ENCODE measurements at regions not wholly inside any gene's neighbourhood (a gene's known extent, or its start where the extent isn't known, plus 50 kb on each side); places are given as distances from the start of the nearest gene placed in this dataset.
"Not testable (repeated sequence)": the region's sequence is repeated elsewhere in the genome, so short reads cannot be mapped to it uniquely, and the experiment has no call there.

GRCh38 chr1:47537268-47537667, 99.4 kb downstream of the FOXD2 start:
- Mint-ChIP-seq H3K9me3 (peaks cover 0 to 9% (median 0%) of the 10 kb centered on the region in 7 donors), H3K4me3 (no peak overlapping the region), H3K27me3 (peaks cover 49% of the 10 kb centered on the region), H3K36me3 (no peaks in the 10 kb centered on the region), H3K27ac (no peak overlapping the region), H3K4me1 (peaks cover 0 to 16% (median under 1%) of the 10 kb centered on the region in 4 donors)
- no peaks in the 10 kb centered on the region for H3K36me3 ChIP-seq (ENCODE audit: control insufficient read depth, insufficient read depth, low read length)
- H3K27ac ChIP-seq (ENCODE audit: insufficient read depth, low read length, poor library complexity, severe bottlenecking): no peak overlapping the region
- H3K4me3 ChIP-seq (ENCODE audit: low read depth, low read length): no peak overlapping the region
- ATAC-seq (ENCODE audit: low read depth in 2 of 2) (no peak), DNase-seq (no peak)
- H3K9me3 ChIP-seq (ENCODE audit: control insufficient read depth in 2 of 2, low read length in 2 of 2): no peaks in the 10 kb centered on the region
- H3K27me3 ChIP-seq (ENCODE audit: control insufficient read depth, insufficient read depth, low read length): peaks cover 17% of the 10 kb centered on the region
- peaks cover 4% of the 10 kb centered on the region for H3K4me1 ChIP-seq (ENCODE audit: control insufficient read depth, insufficient read depth, low read length, poor library complexity, severe bottlenecking)

- Mint-ChIP-seq H3K4me1 (peaks cover 0 to 15% (median under 1%) of the 10 kb centered on the region in 4 donors), H3K27me3 (peaks cover 42% of the 10 kb centered on the region), H3K4me3 (no peak overlapping the region), H3K36me3 (no peaks in the 10 kb centered on the region), H3K9me3 (peaks cover 0 to 9% (median 0%) of the 10 kb centered on the region in 7 donors), H3K27ac (no peak overlapping the region)
- Histone ChIP-seq H3K36me3 (ENCODE audit: control insufficient read depth, insufficient read depth, low read length) (no peaks in the 10 kb centered on the region), H3K27me3 (ENCODE audit: control insufficient read depth, insufficient read depth, low read length) (peaks cover 11% of the 10 kb centered on the region), H3K4me1 (ENCODE audit: control insufficient read depth, insufficient read depth, low read length, poor library complexity, severe bottlenecking) (peaks cover 4% of the 10 kb centered on the region), H3K9me3 (ENCODE audit: control insufficient read depth in 2 of 2, low read length in 2 of 2) (no peaks in the 10 kb centered on the region), H3K27ac (ENCODE audit: insufficient read depth, low read length, poor library complexity, severe bottlenecking) (no peak overlapping the region), H3K4me3 (ENCODE audit: low read depth, low read length) (no peak overlapping the region)
- ATAC-seq (ENCODE audit: low read depth in 2 of 2) (no peak), DNase-seq (no peak)
Measured at GRCh38 chr1:47537966-47538365, 100.1 kb downstream of the FOXD2 start.

- not testable (repeated sequence) for ATAC-seq (ENCODE audit: low read depth in 2 of 2); H3K27ac Mint-ChIP-seq; H3K36me3 Mint-ChIP-seq; DNase-seq; H3K4me1 ChIP-seq (ENCODE audit: control insufficient read depth, insufficient read depth, low read length, poor library complexity, severe bottlenecking); H3K27ac ChIP-seq (ENCODE audit: insufficient read depth, low read length, poor library complexity, severe bottlenecking); H3K9me3 Mint-ChIP-seq; H3K4me3 Mint-ChIP-seq; H3K36me3 ChIP-seq (ENCODE audit: control insufficient read depth, insufficient read depth, low read length); H3K9me3 ChIP-seq (ENCODE audit: control insufficient read depth in 2 of 2, low read length in 2 of 2); H3K4me3 ChIP-seq (ENCODE audit: low read depth, low read length)
- peaks cover 0 to 11% (median 0%) of the 10 kb centered on the region in 4 donors for H3K4me1 Mint-ChIP-seq
- H3K27me3 Mint-ChIP-seq: peaks cover 38% of the 10 kb centered on the region
- H3K27me3 ChIP-seq (ENCODE audit: control insufficient read depth, insufficient read depth, low read length): peaks cover 11% of the 10 kb centered on the region
Measured at GRCh38 chr1:47538530-47538929, 100.7 kb downstream of the FOXD2 start.

- not testable (repeated sequence) for H3K9me3 Mint-ChIP-seq; H3K4me3 ChIP-seq (ENCODE audit: low read depth, low read length)
Measured at GRCh38 chr1:47541705-47542104, 103.9 kb downstream of the FOXD2 start.

GRCh38 chr1:47543089-47543488, 105.2 kb downstream of the FOXD2 start:
- ATAC-seq (ENCODE audit: low read depth in 2 of 2): not testable (repeated sequence)

More at GRCh38 chr1:47541705-47542104, 103.9 kb downstream of the FOXD2 start:
- H3K27ac ChIP-seq (ENCODE audit: insufficient read depth, low read length, poor library complexity, severe bottlenecking); DNase-seq; H3K4me1 Mint-ChIP-seq; H3K27ac Mint-ChIP-seq; H3K27me3 ChIP-seq (ENCODE audit: control insufficient read depth, insufficient read depth, low read length); H3K9me3 ChIP-seq (ENCODE audit: control insufficient read depth in 2 of 2, low read length in 2 of 2); H3K4me1 ChIP-seq (ENCODE audit: control insufficient read depth, insufficient read depth, low read length, poor library complexity, severe bottlenecking); ATAC-seq (ENCODE audit: low read depth in 2 of 2); H3K36me3 Mint-ChIP-seq; H3K4me3 Mint-ChIP-seq; H3K36me3 ChIP-seq (ENCODE audit: control insufficient read depth, insufficient read depth, low read length): not testable (repeated sequence)
- H3K27me3 Mint-ChIP-seq: peaks cover 15% of the 10 kb centered on the region

GRCh38 chr1:47545912-47546483, 108.2 kb downstream of the FOXD2 start:
- H3K4me1 Mint-ChIP-seq: no peaks in the 10 kb centered on the region
- H3K4me3 Mint-ChIP-seq: no peak overlapping the region
- no peak overlapping the region for H3K27ac Mint-ChIP-seq
- peaks cover 0 to 6% (median 2%) of the 10 kb centered on the region in 7 donors for H3K9me3 Mint-ChIP-seq
- ATAC-seq (ENCODE audit: low read depth in 2 of 2) (no peak), DNase-seq (no peak)
- Histone ChIP-seq H3K4me3 (ENCODE audit: low read depth, low read length) (no peak overlapping the region), H3K36me3 (ENCODE audit: control insufficient read depth, insufficient read depth, low read length) (no peaks in the 10 kb centered on the region), H3K4me1 (ENCODE audit: control insufficient read depth, insufficient read depth, low read length, poor library complexity, severe bottlenecking) (no peaks in the 10 kb centered on the region), H3K9me3 (ENCODE audit: control insufficient read depth in 2 of 2, low read length in 2 of 2) (no peaks in the 10 kb centered on the region), H3K27me3 (ENCODE audit: control insufficient read depth, insufficient read depth, low read length) (peaks cover 5% of the 10 kb centered on the region), H3K27ac (ENCODE audit: insufficient read depth, low read length, poor library complexity, severe bottlenecking) (no peak overlapping the region)
- no peaks in the 10 kb centered on the region for H3K36me3 Mint-ChIP-seq
- peaks cover 3% of the 10 kb centered on the region for H3K27me3 Mint-ChIP-seq

More at GRCh38 chr1:47543089-47543488, 105.2 kb downstream of the FOXD2 start:
- H3K36me3 Mint-ChIP-seq; H3K9me3 ChIP-seq (ENCODE audit: control insufficient read depth in 2 of 2, low read length in 2 of 2); H3K4me3 ChIP-seq (ENCODE audit: low read depth, low read length); H3K27ac Mint-ChIP-seq; H3K9me3 Mint-ChIP-seq; H3K4me1 ChIP-seq (ENCODE audit: control insufficient read depth, insufficient read depth, low read length, poor library complexity, severe bottlenecking); H3K27ac ChIP-seq (ENCODE audit: insufficient read depth, low read length, poor library complexity, severe bottlenecking); H3K4me3 Mint-ChIP-seq; H3K4me1 Mint-ChIP-seq; DNase-seq; H3K27me3 ChIP-seq (ENCODE audit: control insufficient read depth, insufficient read depth, low read length); H3K36me3 ChIP-seq (ENCODE audit: control insufficient read depth, insufficient read depth, low read length): not testable (repeated sequence)
- H3K27me3 Mint-ChIP-seq: peaks cover 11% of the 10 kb centered on the region

- Histone ChIP-seq H3K36me3 (ENCODE audit: control insufficient read depth, insufficient read depth, low read length) (no peaks in the 10 kb centered on the region), H3K4me1 (ENCODE audit: control insufficient read depth, insufficient read depth, low read length, poor library complexity, severe bottlenecking) (no peaks in the 10 kb centered on the region), H3K9me3 (ENCODE audit: control insufficient read depth in 2 of 2, low read length in 2 of 2) (no peaks in the 10 kb centered on the region), H3K4me3 (ENCODE audit: low read depth, low read length) (no peak overlapping the region), H3K27ac (ENCODE audit: insufficient read depth, low read length, poor library complexity, severe bottlenecking) (no peak overlapping the region), H3K27me3 (ENCODE audit: control insufficient read depth, insufficient read depth, low read length) (peaks cover 8% of the 10 kb centered on the region)
- H3K27me3 Mint-ChIP-seq: peaks cover 6% of the 10 kb centered on the region
- no peaks in the 10 kb centered on the region for H3K4me1 Mint-ChIP-seq
- no peak overlapping the region for H3K4me3 Mint-ChIP-seq
- ATAC-seq (ENCODE audit: low read depth in 2 of 2) (no peak), DNase-seq (no peak)
- no peaks in the 10 kb centered on the region for H3K36me3 Mint-ChIP-seq
- no peak overlapping the region for H3K27ac Mint-ChIP-seq
- peaks cover 0 to 4% (median 0%) of the 10 kb centered on the region in 7 donors for H3K9me3 Mint-ChIP-seq
Measured at GRCh38 chr1:47547753-47548573, 110.1 kb downstream of the FOXD2 start.

GRCh38 chr1:47548637-47549036, 110.8 kb downstream of the FOXD2 start:
- Histone ChIP-seq H3K27me3 (ENCODE audit: control insufficient read depth, insufficient read depth, low read length) (peaks cover 8% of the 10 kb centered on the region), H3K4me1 (ENCODE audit: control insufficient read depth, insufficient read depth, low read length, poor library complexity, severe bottlenecking) (no peaks in the 10 kb centered on the region), H3K9me3 (ENCODE audit: control insufficient read depth in 2 of 2, low read length in 2 of 2) (no peaks in the 10 kb centered on the region), H3K36me3 (ENCODE audit: control insufficient read depth, insufficient read depth, low read length) (no peaks in the 10 kb centered on the region), H3K27ac (ENCODE audit: insufficient read depth, low read length, poor library complexity, severe bottlenecking) (no peak overlapping the region), H3K4me3 (ENCODE audit: low read depth, low read length) (no peak overlapping the region)
- H3K27ac Mint-ChIP-seq: no peak overlapping the region
- no peaks in the 10 kb centered on the region for H3K36me3 Mint-ChIP-seq
- DNase-seq (no peak), ATAC-seq (ENCODE audit: low read depth in 2 of 2) (no peak)
- peaks cover 9% of the 10 kb centered on the region for H3K27me3 Mint-ChIP-seq
- peaks cover 0 to 4% (median 0%) of the 10 kb centered on the region in 7 donors for H3K9me3 Mint-ChIP-seq
- no peak overlapping the region for H3K4me3 Mint-ChIP-seq
- H3K4me1 Mint-ChIP-seq: no peaks in the 10 kb centered on the region

Data from CD4-positive, CD25-positive, alpha-beta regulatory T cell (primary cell).